GM12878 (cell line): ENCODE measurements at regions not wholly inside any gene's neighbourhood (a gene's known extent, or its start where the extent isn't known, plus 50 kb on each side); places are given as distances from the start of the nearest gene placed in this dataset.

Experiments
- ATAC-seq: fragments of 200-7000 bp; cut with Tn5 transposase; 3 replicates; pipeline ENCODE4 v1.9.1; 2020; ENCODE audit warnings: mild to moderate bottlenecking, moderate library complexity
- BruUV-seq: library from RNA; stranded (reverse); fragments of 400-500 nt; replicated peaks from 2 replicates; lab custom pipeline; 2021; lab: Mats Ljungman, UMichigan
- CTCF ChIA-PET: fragments of 300-600 bp; sonication (Branson Sonifier 250); formaldehyde crosslinking; extraction: SDS; loops from one replicate; lab custom pipeline; 2021; ENCODE audit warnings: inconsistent platforms; lab: Yijun Ruan, JAX
- POLR2A ChIA-PET: fragments of 350-600 bp; formaldehyde crosslinking; extraction: SDS; loops from one replicate; lab custom pipeline; 2021; ENCODE audit warnings: inconsistent platforms; lab: Charles Lee
- RAD21 ChIA-PET: fragments of 300-600 bp; sonication (Branson Sonifier 250); formaldehyde crosslinking; loops from one replicate; lab custom pipeline; 2023; ENCODE audit warnings: antibody characterized with exemption; ENCODE audit not compliant: unreplicated experiment; lab: Charles Lee
- SMC1A ChIA-PET: fragments of 300-600 bp; sonication (Branson Sonifier 250); formaldehyde crosslinking; loops from one replicate; lab custom pipeline; 2023; ENCODE audit not compliant: unreplicated experiment, uncharacterized antibody; lab: Charles Lee
- DNase-seq: peaks from one replicate; pipeline ENCODE4 v3.0.0-alpha.2; 2011; ENCODE audit warnings: low read depth, low spot score
- FAIRE-seq: peaks from 3 replicates; lab custom pipeline; 2011; peaks lifted over from hg19 to GRCh38; lab: Jason Lieb, UNC
- H2AFZ ChIP-seq: 2 replicates; pipeline ENCODE4 v1.6.0; 2011; ENCODE audit warnings: low read depth, low read length, control low read depth; ENCODE audit not compliant: control insufficient read depth
- H3K27ac ChIP-seq: 2 replicates; pipeline ENCODE4 v1.5.1; 2011; ENCODE audit warnings: control low read depth; ENCODE audit not compliant: control insufficient read depth, insufficient read depth
- H3K27me3 ChIP-seq, 2 experiments: replicated peaks in 1 of 2; 2 replicates each; pipeline versions ENCODE4 v1.6.0 to v1.6.1; 2011; ENCODE audit warnings: low read length in 1 of 2; ENCODE audit not compliant: control insufficient read depth in 2 of 2, insufficient read depth in 2 of 2
- H3K36me3 ChIP-seq, 2 experiments: 2 replicates each; pipeline ENCODE4 v1.5.1; 2011; ENCODE audit warnings: low read length in 1 of 2; ENCODE audit not compliant: control insufficient read depth in 2 of 2, insufficient read depth in 2 of 2
- H3K4me1 ChIP-seq: 2 replicates; pipeline ENCODE4 v1.6.1; 2011; ENCODE audit warnings: mild to moderate bottlenecking, low read length, moderate library complexity, mixed read lengths; ENCODE audit not compliant: control insufficient read depth, insufficient read depth
- H3K4me2 ChIP-seq: 2 replicates; pipeline ENCODE4 v1.6.0; 2011; ENCODE audit warnings: control low read depth; ENCODE audit not compliant: control insufficient read depth, insufficient read depth
- H3K4me3 ChIP-seq: fragments of 200-600 bp; sonication (generic); 2 replicates; pipeline ENCODE4 v1.5.1; 2016
- H3K79me2 ChIP-seq: 2 replicates; pipeline ENCODE4 v1.6.0; 2011; ENCODE audit warnings: low read length; ENCODE audit not compliant: control insufficient read depth, insufficient read depth
- H3K9ac ChIP-seq: 2 replicates; pipeline ENCODE4 v1.8.0; 2011; ENCODE audit warnings: low read length, control low read depth, mixed read lengths; ENCODE audit not compliant: control insufficient read depth, insufficient read depth
- H3K9me3 ChIP-seq: replicated peaks from 3 replicates; pipeline ENCODE4 v1.5.1; 2011; ENCODE audit warnings: mild to moderate bottlenecking, low read length; ENCODE audit not compliant: control insufficient read depth, insufficient read depth
- H4K20me1 ChIP-seq: 2 replicates; pipeline ENCODE4 v1.6.0; 2011; ENCODE audit not compliant: control insufficient read depth, insufficient read depth
- BACH1 ChIP-seq: fragments of 450-650 bp; IDR thresholded peaks from 2 replicates; pipeline ENCODE4 v1.6.1; 2017; ENCODE audit warnings: mild to moderate bottlenecking, borderline replicate concordance
- BMI1 ChIP-seq: fragments of 450-650 bp; IDR thresholded peaks from 2 replicates; pipeline ENCODE4 v1.6.1; 2016; ENCODE audit warnings: mild to moderate bottlenecking, moderate library complexity, borderline replicate concordance
- CBX3 ChIP-seq: fragments of 200-600 bp; sonication (generic); IDR thresholded peaks from 2 replicates; pipeline ENCODE4 v1.6.1; 2016; ENCODE audit warnings: low read depth, borderline replicate concordance
- HDAC6 ChIP-seq: fragments of 200-600 bp; sonication (generic); IDR thresholded peaks from one replicate; pipeline ENCODE4 v1.8.0; 2017; ENCODE audit warnings: antibody characterized with exemption; ENCODE audit not compliant: unreplicated experiment
- HDGF ChIP-seq: fragments of 450-650 bp; IDR thresholded peaks from 2 replicates; pipeline ENCODE4 v1.6.1; 2016; ENCODE audit warnings: antibody characterized with exemption
- NR2C1 ChIP-seq: fragments of 450-650 bp; IDR thresholded peaks from 2 replicates; pipeline ENCODE4 v1.6.1; 2017; ENCODE audit warnings: antibody characterized with exemption, mild to moderate bottlenecking, moderate library complexity
- SREBF2 ChIP-seq: IDR thresholded peaks from 2 replicates; pipeline ENCODE4 v1.6.1; 2012; ENCODE audit warnings: mild to moderate bottlenecking, low read length
- TCF3 ChIP-seq: IDR thresholded peaks from 2 replicates; pipeline ENCODE4 v1.6.1; 2012; ENCODE audit warnings: low read depth, mild to moderate bottlenecking, low read length, borderline replicate concordance; ENCODE audit not compliant: insufficient read depth
- ZNF207 ChIP-seq: fragments of 450-650 bp; IDR thresholded peaks from 2 replicates; pipeline ENCODE4 v1.6.1; 2014; ENCODE audit warnings: antibody characterized with exemption, mild to moderate bottlenecking, borderline replicate concordance
- WGBS: methylation state at CpG from one replicate; pipeline ENCODE4 v1.1.6; 2016; ENCODE audit warnings: low lambda C conversion rate; ENCODE audit not compliant: insufficient replicate concordance, insufficient coverage; ENCODE audit errors: missing lambda C conversion rate; 5-methylcytosine and 5-hydroxymethylcytosine counted together
- in situ Hi-C: fragments of 300-500 bp; cut with MboI; formaldehyde crosslinking; loops from 9 replicates; pipeline ENCODE4 v1.14.3; 2018; ENCODE audit warnings: mixed read lengths
- intact Hi-C: fragments of 100-400 bp; cut with micrococcal nuclease; formaldehyde crosslinking; loops from one replicate; pipeline ENCODE4 v1.14.2; 2022; ENCODE audit not compliant: unreplicated experiment
- TF ChIP-seq, protein P1 (sequence below): fragments of 450-650 bp; formaldehyde crosslinking; IDR thresholded peaks from 2 replicates; pipeline ENCODE4 v1.5.0; 2022; ENCODE audit warnings: mild to moderate bottlenecking, missing genetic modification characterization
- TF ChIP-seq, protein P2 (sequence below): IDR thresholded peaks from 2 replicates; pipeline ENCODE4 v1.6.1; 2011; ENCODE audit warnings: low read depth, low read length, improper control_type of control experiment, borderline replicate concordance

DNA sequence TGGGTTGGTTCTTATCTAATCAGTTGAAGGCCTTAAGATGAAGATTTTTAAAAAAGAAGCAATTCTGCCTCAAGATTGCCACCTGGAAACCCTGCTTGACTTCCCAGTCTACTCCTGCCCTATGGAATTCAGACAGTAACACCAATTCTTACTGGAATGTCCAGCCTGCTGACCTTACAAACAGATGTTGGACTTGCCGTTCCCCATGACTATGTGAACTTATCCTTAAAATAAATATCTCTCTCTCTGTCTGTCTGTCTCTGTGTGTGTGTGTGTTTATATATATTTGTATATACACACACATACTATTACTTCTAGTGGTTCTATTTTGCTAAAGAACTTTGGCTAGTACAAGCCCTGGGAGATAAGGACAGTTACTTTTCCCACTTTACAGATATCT is 675.3 kb downstream of the SLC4A3 start (continued):
- TF ChIP-seq, protein P1, sequence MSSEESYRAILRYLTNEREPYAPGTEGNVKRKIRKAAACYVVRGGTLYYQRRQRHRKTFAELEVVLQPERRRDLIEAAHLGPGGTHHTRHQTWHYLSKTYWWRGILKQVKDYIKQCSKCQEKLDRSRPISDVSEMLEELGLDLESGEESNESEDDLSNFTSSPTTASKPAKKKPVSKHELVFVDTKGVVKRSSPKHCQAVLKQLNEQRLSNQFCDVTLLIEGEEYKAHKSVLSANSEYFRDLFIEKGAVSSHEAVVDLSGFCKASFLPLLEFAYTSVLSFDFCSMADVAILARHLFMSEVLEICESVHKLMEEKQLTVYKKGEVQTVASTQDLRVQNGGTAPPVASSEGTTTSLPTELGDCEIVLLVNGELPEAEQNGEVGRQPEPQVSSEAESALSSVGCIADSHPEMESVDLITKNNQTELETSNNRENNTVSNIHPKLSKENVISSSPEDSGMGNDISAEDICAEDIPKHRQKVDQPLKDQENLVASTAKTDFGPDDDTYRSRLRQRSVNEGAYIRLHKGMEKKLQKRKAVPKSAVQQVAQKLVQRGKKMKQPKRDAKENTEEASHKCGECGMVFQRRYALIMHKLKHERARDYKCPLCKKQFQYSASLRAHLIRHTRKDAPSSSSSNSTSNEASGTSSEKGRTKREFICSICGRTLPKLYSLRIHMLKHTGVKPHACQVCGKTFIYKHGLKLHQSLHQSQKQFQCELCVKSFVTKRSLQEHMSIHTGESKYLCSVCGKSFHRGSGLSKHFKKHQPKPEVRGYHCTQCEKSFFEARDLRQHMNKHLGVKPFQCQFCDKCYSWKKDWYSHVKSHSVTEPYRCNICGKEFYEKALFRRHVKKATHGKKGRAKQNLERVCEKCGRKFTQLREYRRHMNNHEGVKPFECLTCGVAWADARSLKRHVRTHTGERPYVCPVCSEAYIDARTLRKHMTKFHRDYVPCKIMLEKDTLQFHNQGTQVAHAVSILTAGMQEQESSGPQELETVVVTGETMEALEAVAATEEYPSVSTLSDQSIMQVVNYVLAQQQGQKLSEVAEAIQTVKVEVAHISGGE (CRISPR knock-in tag): no peak
- TF ChIP-seq, protein P2, sequence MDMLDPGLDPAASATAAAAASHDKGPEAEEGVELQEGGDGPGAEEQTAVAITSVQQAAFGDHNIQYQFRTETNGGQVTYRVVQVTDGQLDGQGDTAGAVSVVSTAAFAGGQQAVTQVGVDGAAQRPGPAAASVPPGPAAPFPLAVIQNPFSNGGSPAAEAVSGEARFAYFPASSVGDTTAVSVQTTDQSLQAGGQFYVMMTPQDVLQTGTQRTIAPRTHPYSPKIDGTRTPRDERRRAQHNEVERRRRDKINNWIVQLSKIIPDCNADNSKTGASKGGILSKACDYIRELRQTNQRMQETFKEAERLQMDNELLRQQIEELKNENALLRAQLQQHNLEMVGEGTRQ: no peak
- no peak for TF ChIP-seq TCF3
- TF ChIP-seq BMI1: no peak

DNA sequence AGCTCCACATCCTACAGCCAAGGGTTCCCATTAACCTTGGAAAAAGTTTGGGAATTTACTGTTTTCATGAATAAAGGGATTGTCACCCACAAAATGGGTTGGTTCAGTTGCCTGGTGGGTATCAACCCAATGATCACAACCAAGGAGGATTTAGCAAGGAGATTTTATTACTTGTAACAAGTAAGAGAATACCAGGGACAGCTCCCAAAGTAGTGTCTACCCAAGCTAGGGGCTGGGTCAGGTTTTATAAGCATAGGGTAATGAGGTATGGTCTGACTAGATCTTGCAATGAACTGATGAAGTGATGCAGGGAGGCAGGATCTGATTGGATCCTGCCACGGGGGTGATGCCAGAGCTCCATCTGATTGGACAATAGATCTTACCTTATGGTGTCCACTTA is 681.8 kb downstream of the SLC4A3 start:
- Histone ChIP-seq H3K4me3 (no peak overlapping the region), H3K79me2 (no peaks in the 10 kb centered on the region), H3K27me3 (no peaks in the 10 kb centered on the region), H3K36me3 (no peaks in the 10 kb centered on the region), H3K9ac (no peak overlapping the region), H3K4me1 (no peaks in the 10 kb centered on the region), H3K27ac (no peak overlapping the region), H4K20me1 (no peaks in the 10 kb centered on the region), H3K4me2 (no peak overlapping the region), H3K9me3 (no peaks in the 10 kb centered on the region), H2AFZ (no peak overlapping the region)
- in situ Hi-C loops (no loop called here), intact Hi-C loops (no loop called here)
- WGBS: 0% methylated on average over 1 of the region's 1 CpG
- ChIA-PET CTCF (no interaction called here), POLR2A (no interaction called here), RAD21 (no interaction called here), SMC1A (no interaction called here)
- no TSS peak for BruUV-seq
- ATAC-seq: no peak
- no peak for FAIRE-seq
- DNase-seq: no peak
- TF ChIP-seq ZNF207 (no peak), BACH1 (no peak), HDGF (no peak), CBX3 (no peak), NR2C1 (no peak), SREBF2 (no peak), HDAC6 (no peak)
